Upper lobe of right lung (tissue), 1 donor: ENCODE measurements at regions not wholly inside any gene's neighbourhood (a gene's known extent, or its start where the extent isn't known, plus 50 kb on each side); places are given as distances from the start of the nearest gene placed in this dataset.

Experiments used
- ATAC-seq: fragments of 200-7000 bp; cut with Tn5 transposase; one replicate; pipeline ENCODE4 v1.9.1; 2020; ENCODE audit warnings: mild to moderate bottlenecking, moderate library complexity
- DNase-seq: peaks from one replicate; pipeline ENCODE4 v3.0.0-alpha.2; 2020
- H3K27ac ChIP-seq: fragments of 200-600 bp; one replicate; pipeline ENCODE4 v1.8.0; 2022
- H3K27me3 ChIP-seq: fragments of 200-600 bp; one replicate; pipeline ENCODE4 v1.8.0; 2022; ENCODE audit warnings: mild to moderate bottlenecking
- H3K36me3 ChIP-seq: fragments of 200-600 bp; one replicate; pipeline ENCODE4 v1.8.0; 2022
- H3K4me1 ChIP-seq: fragments of 200-600 bp; one replicate; pipeline ENCODE4 v1.8.0; 2022
- H3K4me3 ChIP-seq: fragments of 200-600 bp; one replicate; pipeline ENCODE4 v1.8.0; 2022; ENCODE audit warnings: mild to moderate bottlenecking
- H3K9me3 ChIP-seq: fragments of 200-600 bp; one replicate; pipeline ENCODE4 v1.8.0; 2022
- CTCF ChIP-seq: fragments of 200-600 bp; IDR thresholded peaks from one replicate; pipeline ENCODE4 v1.8.0; 2022; ENCODE audit warnings: antibody characterized with exemption
- intact Hi-C: fragments of 100-400 bp; cut with DNase I; formaldehyde crosslinking; loops from one replicate; pipeline ENCODE4 v1.11.0; 2022
- donor health status: DM: no; HTN: yes; CAD: no; lungs with severe emphysema.

- Histone ChIP-seq H3K27ac (no peak overlapping the region), H3K9me3 (no peaks in the 10 kb centered on the region), H3K4me3 (no peak overlapping the region), H3K36me3 (no peaks in the 10 kb centered on the region), H3K4me1 (no peaks in the 10 kb centered on the region), H3K27me3 (no peaks in the 10 kb centered on the region)
- no peak for DNase-seq
- no peak for TF ChIP-seq CTCF
- intact Hi-C loops = no loop called here
- no peak for ATAC-seq
Observed at GRCh38 chr4:27271555-27271954, 410.9 kb downstream of the STIM2 start.

DNA sequence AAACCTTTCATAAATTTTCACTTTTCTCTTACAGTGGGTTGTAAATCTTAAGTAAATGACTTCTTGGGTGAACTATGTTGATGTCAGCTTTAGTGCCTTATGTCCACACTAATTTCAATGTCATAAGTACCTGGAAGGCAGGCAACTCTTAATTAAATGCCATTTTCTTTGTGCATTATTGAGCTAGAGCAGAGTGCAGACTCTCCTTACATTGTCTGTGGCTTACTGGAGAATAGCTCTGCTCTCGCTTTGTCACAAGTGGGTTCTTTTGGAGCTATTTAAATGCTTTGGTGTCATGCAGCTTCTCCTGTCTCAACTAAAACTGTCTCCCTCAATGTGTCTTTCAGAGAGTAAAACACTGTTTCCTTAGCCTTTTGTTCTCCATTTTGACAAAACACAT lies 411.6 kb downstream of the STIM2 start:
- Histone ChIP-seq H3K9me3 (no peaks in the 10 kb centered on the region), H3K36me3 (no peaks in the 10 kb centered on the region), H3K27ac (no peak overlapping the region), H3K4me3 (no peak overlapping the region), H3K27me3 (no peaks in the 10 kb centered on the region), H3K4me1 (no peaks in the 10 kb centered on the region)
- intact Hi-C loops = no loop called here
- DNase-seq (no peak), ATAC-seq (no peak)
- no peak for TF ChIP-seq CTCF

GRCh38 chr4:27276307-27277073 lies 415.8 kb downstream of the STIM2 start:
- Histone ChIP-seq H3K4me3 (no peak overlapping the region), H3K9me3 (no peaks in the 10 kb centered on the region), H3K4me1 (no peaks in the 10 kb centered on the region), H3K36me3 (no peaks in the 10 kb centered on the region), H3K27me3 (no peaks in the 10 kb centered on the region), H3K27ac (no peak overlapping the region)
- intact Hi-C loops = no loop called here
- no peak for TF ChIP-seq CTCF
- ATAC-seq (no peak), DNase-seq (no peak)

DNA sequence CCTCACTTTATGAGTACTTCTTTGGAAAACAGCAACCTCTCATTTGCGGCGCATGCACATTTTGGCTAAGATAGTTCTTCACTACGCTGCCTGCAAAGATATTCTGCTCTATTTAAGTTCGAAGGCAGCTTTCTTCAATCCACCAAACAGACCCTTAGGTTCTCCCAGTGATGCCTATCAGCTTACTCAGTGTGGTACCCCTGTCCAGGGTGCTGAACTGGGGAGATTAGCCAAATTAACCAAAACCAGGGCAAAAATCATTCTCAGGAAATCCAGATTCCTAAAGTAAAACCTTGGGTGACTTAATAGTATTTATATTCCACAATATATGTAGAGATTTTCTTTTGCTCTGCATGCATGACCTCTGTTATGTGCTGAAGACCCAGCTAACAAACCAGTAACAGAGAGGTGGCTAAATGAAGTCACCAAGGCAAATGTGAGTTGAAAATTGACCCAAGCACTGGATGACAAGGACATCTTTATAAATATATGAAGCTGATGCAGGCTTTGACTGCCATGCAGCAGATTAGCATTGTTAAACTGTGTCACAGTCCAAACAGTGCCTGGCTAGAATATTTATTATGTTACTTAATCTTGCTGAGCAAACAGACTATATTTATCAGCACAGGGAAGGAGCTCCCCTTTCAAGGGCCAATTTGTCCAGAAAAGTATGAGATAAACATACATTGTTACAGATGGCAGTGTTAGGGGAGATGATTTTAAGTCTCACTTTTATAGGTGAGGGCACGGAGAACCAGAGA lies 418.2 kb downstream of the STIM2 start:
- Histone ChIP-seq H3K36me3 (no peaks in the 10 kb centered on the region), H3K4me1 (no peaks in the 10 kb centered on the region), H3K4me3 (no peak overlapping the region), H3K27ac (no peak overlapping the region), H3K9me3 (no peaks in the 10 kb centered on the region), H3K27me3 (no peaks in the 10 kb centered on the region)
- TF ChIP-seq CTCF = no peak
- ATAC-seq (no peak), DNase-seq (no peak)
- intact Hi-C loops = no loop called here

- DNase-seq = no peak
- Histone ChIP-seq H3K4me3 (no peak overlapping the region), H3K36me3 (no peaks in the 10 kb centered on the region), H3K9me3 (no peaks in the 10 kb centered on the region), H3K27me3 (no peaks in the 10 kb centered on the region), H3K4me1 (no peaks in the 10 kb centered on the region), H3K27ac (no peak overlapping the region)
- TF ChIP-seq CTCF = no peak
- intact Hi-C loops = no loop called here
- ATAC-seq = no peak
Observed at GRCh38 chr4:27288496-27288895, 427.9 kb downstream of the STIM2 start.
